Fibroblast of lung (primary cell): ENCODE measurements at regions not wholly inside any gene's neighbourhood (a gene's known extent, or its start where the extent isn't known, plus 50 kb on each side); places are given as distances from the start of the nearest gene placed in this dataset.
"Not testable (repeated sequence)": the region's sequence is repeated elsewhere in the genome, so short reads cannot be mapped to it uniquely, and the experiment has no call there.

ENCODE experiments used
- CTCF ChIP-seq, 2 donors: IDR thresholded peaks in 1 of 2; conservative IDR thresholded peaks in 1 of 2; 1 replicate in 1 of 2; 2 replicates in 1 of 2; pipeline ENCODE4 v1.5.1; 2011 to 2012; ENCODE audit warnings: low read length in 2 of 2, control low read depth in 1 of 2, inconsistent platforms in 1 of 2, low read depth in 1 of 2, mild to moderate bottlenecking in 1 of 2
- EZH2 ChIP-seq: IDR thresholded peaks from 2 replicates; pipeline ENCODE4 v1.5.1; 2012; ENCODE audit warnings: low read length, control low read depth, mild to moderate bottlenecking; ENCODE audit errors: missing control alignments

GRCh38 chrX:144188489-144188888 is 304.6 kb downstream of the UBE2NL start:
- not testable (repeated sequence) for TF ChIP-seq CTCF (conservative IDR thresholded peaks at IDR 0.05 in 1 of 2, IDR thresholded peaks at IDR 0.05 in 1 of 2; ENCODE audit: low read depth in 1 of 2, low read length in 2 of 2); EZH2
